ENCODE measurements at regions not wholly inside any gene's neighbourhood (a gene's known extent, or its start where the extent isn't known, plus 50 kb on each side); places are given as distances from the start of the nearest gene placed in this dataset.

- DNase-seq, result no peak
These were observed 92.3 kb downstream of the CTAGE1 start for GRCh38 chr18:22325396-22325795.

- DNase-seq, result peak in 3 of 14 donors; percentile 11 to 25 (median 16)
These were observed 93.3 kb downstream of the CTAGE1 start for GRCh38 chr18:22324191-22325131.

- DNase-seq, result no peak
These were observed 95.4 kb downstream of the CTAGE1 start for GRCh38 chr18:22322243-22322691.

GRCh38 chr18:22320771-22321170 is 96.9 kb downstream of the CTAGE1 start:
- DNase-seq, result no peak

- DNase-seq, result no peak
These were observed 97.6 kb downstream of the CTAGE1 start for GRCh38 chr18:22320155-22320554.

GRCh38 chr18:22318745-22319407 is 98.8 kb downstream of the CTAGE1 start:
- peak in 1 of 14 donors; percentile 4 for DNase-seq

- DNase-seq, result no peak
These were observed 103.3 kb downstream of the CTAGE1 start for GRCh38 chr18:22314420-22314819.

- DNase-seq, result no peak
These were observed 103.7 kb downstream of the CTAGE1 start for GRCh38 chr18:22314001-22314400.

- no peak for DNase-seq
These were observed 106.4 kb downstream of the CTAGE1 start for GRCh38 chr18:22311301-22311700.

GRCh38 chr18:22309191-22309590 is 108.5 kb downstream of the CTAGE1 start:
- DNase-seq, result no peak

- no peak for DNase-seq
These were observed 110.2 kb downstream of the CTAGE1 start for GRCh38 chr18:22307528-22307927.

GRCh38 chr18:22303927-22304326 is 113.8 kb downstream of the CTAGE1 start:
- DNase-seq, result no peak

GRCh38 chr18:22302144-22302543 is 115.6 kb downstream of the CTAGE1 start:
- no peak for DNase-seq

GRCh38 chr18:22300665-22301636 is 116.8 kb downstream of the CTAGE1 start:
- no peak for DNase-seq

GRCh38 chr18:22297008-22297407 is 120.7 kb downstream of the CTAGE1 start:
- no peak for DNase-seq

- DNase-seq, result no peak
These were observed 121.4 kb downstream of the CTAGE1 start for GRCh38 chr18:22296304-22296703.

- no peak for DNase-seq
These were observed 124.0 kb downstream of the GATA6 start for GRCh38 chr18:22293417-22293816.

- DNase-seq, result no peak
These were observed 120.6 kb downstream of the GATA6 start for GRCh38 chr18:22290004-22290403.

- no peak for DNase-seq
These were observed 117.2 kb downstream of the GATA6 start for GRCh38 chr18:22286585-22286984.

GRCh38 chr18:22285361-22286140 is 116.2 kb downstream of the GATA6 start:
- no peak for DNase-seq

- DNase-seq, result no peak
These were observed 115.4 kb downstream of the GATA6 start for GRCh38 chr18:22284581-22285360.
